ENCODE measurements at regions not wholly inside any gene's neighbourhood (a gene's known extent, or its start where the extent isn't known, plus 50 kb on each side); places are given as distances from the start of the nearest gene placed in this dataset.

- Histone ChIP-seq H3K27ac (replicated peaks) (no peak overlapping the region), H3K27me3 (ENCODE audit: insufficient read depth, poor library complexity, severe bottlenecking) (no peaks in the 10 kb centered on the region), H3K4me3 (replicated peaks; ENCODE audit: insufficient read depth, low read length) (no peak overlapping the region)
- DNase-seq (ENCODE audit: low read depth in 1 of 2, low spot score in 1 of 2) = no peak
- TF ChIP-seq, protein P1, sequence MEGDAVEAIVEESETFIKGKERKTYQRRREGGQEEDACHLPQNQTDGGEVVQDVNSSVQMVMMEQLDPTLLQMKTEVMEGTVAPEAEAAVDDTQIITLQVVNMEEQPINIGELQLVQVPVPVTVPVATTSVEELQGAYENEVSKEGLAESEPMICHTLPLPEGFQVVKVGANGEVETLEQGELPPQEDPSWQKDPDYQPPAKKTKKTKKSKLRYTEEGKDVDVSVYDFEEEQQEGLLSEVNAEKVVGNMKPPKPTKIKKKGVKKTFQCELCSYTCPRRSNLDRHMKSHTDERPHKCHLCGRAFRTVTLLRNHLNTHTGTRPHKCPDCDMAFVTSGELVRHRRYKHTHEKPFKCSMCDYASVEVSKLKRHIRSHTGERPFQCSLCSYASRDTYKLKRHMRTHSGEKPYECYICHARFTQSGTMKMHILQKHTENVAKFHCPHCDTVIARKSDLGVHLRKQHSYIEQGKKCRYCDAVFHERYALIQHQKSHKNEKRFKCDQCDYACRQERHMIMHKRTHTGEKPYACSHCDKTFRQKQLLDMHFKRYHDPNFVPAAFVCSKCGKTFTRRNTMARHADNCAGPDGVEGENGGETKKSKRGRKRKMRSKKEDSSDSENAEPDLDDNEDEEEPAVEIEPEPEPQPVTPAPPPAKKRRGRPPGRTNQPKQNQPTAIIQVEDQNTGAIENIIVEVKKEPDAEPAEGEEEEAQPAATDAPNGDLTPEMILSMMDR (IDR thresholded peaks at IDR 0.05; ENCODE audit: insufficient read depth, low read length) = no peak
- TF ChIP-seq GABPA (IDR thresholded peaks at IDR 0.05; ENCODE audit: low read depth) (no peak), POLR2AphosphoS5 (IDR thresholded peaks at IDR 0.05; ENCODE audit: low read depth) (no peak)
Observed at GRCh38 chr12:13367973-13368372, 171.4 kb downstream of the EMP1 start.

GRCh38 chr12:13365748-13366366 lies 169.3 kb downstream of the EMP1 start:
- Histone ChIP-seq H3K27me3 (ENCODE audit: insufficient read depth, poor library complexity, severe bottlenecking) (no peaks in the 10 kb centered on the region), H3K4me3 (replicated peaks; ENCODE audit: insufficient read depth, low read length) (no peak overlapping the region), H3K27ac (replicated peaks) (no peak overlapping the region)
- TF ChIP-seq, protein P1 (IDR thresholded peaks at IDR 0.05; ENCODE audit: insufficient read depth, low read length) = no peak
- no peak for TF ChIP-seq GABPA (IDR thresholded peaks at IDR 0.05; ENCODE audit: low read depth)
- no peak for TF ChIP-seq SPI1 (IDR thresholded peaks at IDR 0.05; ENCODE audit: borderline replicate concordance, low read depth)
- no peak for TF ChIP-seq POLR2AphosphoS5 (IDR thresholded peaks at IDR 0.05; ENCODE audit: low read depth)
- TF ChIP-seq, protein P2, sequence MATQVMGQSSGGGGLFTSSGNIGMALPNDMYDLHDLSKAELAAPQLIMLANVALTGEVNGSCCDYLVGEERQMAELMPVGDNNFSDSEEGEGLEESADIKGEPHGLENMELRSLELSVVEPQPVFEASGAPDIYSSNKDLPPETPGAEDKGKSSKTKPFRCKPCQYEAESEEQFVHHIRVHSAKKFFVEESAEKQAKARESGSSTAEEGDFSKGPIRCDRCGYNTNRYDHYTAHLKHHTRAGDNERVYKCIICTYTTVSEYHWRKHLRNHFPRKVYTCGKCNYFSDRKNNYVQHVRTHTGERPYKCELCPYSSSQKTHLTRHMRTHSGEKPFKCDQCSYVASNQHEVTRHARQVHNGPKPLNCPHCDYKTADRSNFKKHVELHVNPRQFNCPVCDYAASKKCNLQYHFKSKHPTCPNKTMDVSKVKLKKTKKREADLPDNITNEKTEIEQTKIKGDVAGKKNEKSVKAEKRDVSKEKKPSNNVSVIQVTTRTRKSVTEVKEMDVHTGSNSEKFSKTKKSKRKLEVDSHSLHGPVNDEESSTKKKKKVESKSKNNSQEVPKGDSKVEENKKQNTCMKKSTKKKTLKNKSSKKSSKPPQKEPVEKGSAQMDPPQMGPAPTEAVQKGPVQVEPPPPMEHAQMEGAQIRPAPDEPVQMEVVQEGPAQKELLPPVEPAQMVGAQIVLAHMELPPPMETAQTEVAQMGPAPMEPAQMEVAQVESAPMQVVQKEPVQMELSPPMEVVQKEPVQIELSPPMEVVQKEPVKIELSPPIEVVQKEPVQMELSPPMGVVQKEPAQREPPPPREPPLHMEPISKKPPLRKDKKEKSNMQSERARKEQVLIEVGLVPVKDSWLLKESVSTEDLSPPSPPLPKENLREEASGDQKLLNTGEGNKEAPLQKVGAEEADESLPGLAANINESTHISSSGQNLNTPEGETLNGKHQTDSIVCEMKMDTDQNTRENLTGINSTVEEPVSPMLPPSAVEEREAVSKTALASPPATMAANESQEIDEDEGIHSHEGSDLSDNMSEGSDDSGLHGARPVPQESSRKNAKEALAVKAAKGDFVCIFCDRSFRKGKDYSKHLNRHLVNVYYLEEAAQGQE (IDR thresholded peaks at IDR 0.05; ENCODE audit: insufficient replicate concordance, low read depth) = no peak
- no peak for DNase-seq (ENCODE audit: low read depth in 1 of 2, low spot score in 1 of 2)

GRCh38 chr12:13362260-13362841 lies 165.8 kb downstream of the EMP1 start:
- DNase-seq (ENCODE audit: low read depth in 1 of 2, low spot score in 1 of 2) = peak; percentile 4 to 55
- no peak for TF ChIP-seq SPI1 (IDR thresholded peaks at IDR 0.05; ENCODE audit: borderline replicate concordance, low read depth)
- TF ChIP-seq, protein P1 (IDR thresholded peaks at IDR 0.05; ENCODE audit: insufficient read depth, low read length) = peak; percentile 87
- Histone ChIP-seq H3K4me3 (replicated peaks; ENCODE audit: insufficient read depth, low read length) (no peak overlapping the region), H3K27me3 (ENCODE audit: insufficient read depth, poor library complexity, severe bottlenecking) (peaks cover 9% of the 10 kb centered on the region), H3K27ac (replicated peaks) (no peak overlapping the region)

- Histone ChIP-seq H3K27ac (replicated peaks) (no peak overlapping the region), H3K27me3 (ENCODE audit: insufficient read depth, poor library complexity, severe bottlenecking) (peaks cover 9% of the 10 kb centered on the region), H3K4me3 (replicated peaks; ENCODE audit: insufficient read depth, low read length) (no peak overlapping the region)
- DNase-seq (ENCODE audit: low read depth in 1 of 2, low spot score in 1 of 2) = no peak
- TF ChIP-seq SPI1 (IDR thresholded peaks at IDR 0.05; ENCODE audit: borderline replicate concordance, low read depth) = no peak
- TF ChIP-seq, protein P1 (IDR thresholded peaks at IDR 0.05; ENCODE audit: insufficient read depth, low read length) = no peak
- no peak for TF ChIP-seq GABPA (IDR thresholded peaks at IDR 0.05; ENCODE audit: low read depth)
- TF ChIP-seq, protein P2 (IDR thresholded peaks at IDR 0.05; ENCODE audit: insufficient replicate concordance, low read depth) = no peak
Observed at GRCh38 chr12:13359636-13360035, 163.1 kb downstream of the EMP1 start.
